Activated naive CD4-positive, alpha-beta T cell treated with anti-CD3 and anti-CD28 coated beads, Interleukin-2, amount 10 ng/mL, durations not matched to agents 7 days and 5 days (primary cell): ENCODE measurements at regions not wholly inside any gene's neighbourhood (a gene's known extent, or its start where the extent isn't known, plus 50 kb on each side); places are given as distances from the start of the nearest gene placed in this dataset.

Experiments used
- CTCF ChIA-PET: fragments of 350-600 bp; sonication (Branson Sonifier 250); formaldehyde crosslinking; loops from one replicate; lab custom pipeline; 2021; ENCODE audit warnings: antibody characterized with exemption; lab: Charles Lee
- DNase-seq: peaks from one replicate; pipeline ENCODE4 v3.0.0-alpha.2; 2020
- H3K27ac Mint-ChIP-seq: one replicate; pipeline ENCODE4 v1.8.0; 2021; ENCODE audit warnings: mild to moderate bottlenecking, moderate library complexity, mixed read lengths
- H3K27me3 Mint-ChIP-seq: one replicate; pipeline ENCODE4 v1.8.0; 2021; ENCODE audit warnings: mild to moderate bottlenecking, mixed read lengths
- H3K36me3 Mint-ChIP-seq: one replicate; pipeline ENCODE4 v1.8.0; 2021; ENCODE audit warnings: mixed read lengths
- H3K4me1 Mint-ChIP-seq: one replicate; pipeline ENCODE4 v1.8.0; 2021; ENCODE audit warnings: mixed read lengths
- H3K4me3 Mint-ChIP-seq: one replicate; pipeline ENCODE4 v1.8.0; 2021; ENCODE audit warnings: mild to moderate bottlenecking, moderate library complexity, mixed read lengths
- H3K9me3 Mint-ChIP-seq: one replicate; pipeline ENCODE4 v1.8.0; 2021; ENCODE audit warnings: mixed read lengths

- H3K9me3 Mint-ChIP-seq, result peaks cover 10% of the 10 kb centered on the region
- CTCF ChIA-PET, result no interaction called here
Measured at GRCh38 chr1:182003953-182004586, 57.4 kb downstream of the ZNF648 start.

GRCh38 chr1:182003025-182003725 is 58.3 kb downstream of the ZNF648 start:
- no peaks in the 10 kb centered on the region for H3K4me1 Mint-ChIP-seq
- DNase-seq, result no peak
- peaks cover 7% of the 10 kb centered on the region for H3K9me3 Mint-ChIP-seq
- H3K36me3 Mint-ChIP-seq, result peaks cover 2% of the 10 kb centered on the region
- peaks cover 6% of the 10 kb centered on the region for H3K27me3 Mint-ChIP-seq
- CTCF ChIA-PET, result no interaction called here
- H3K4me3 Mint-ChIP-seq, result no peak overlapping the region
- no peak overlapping the region for H3K27ac Mint-ChIP-seq

More at GRCh38 chr1:182003953-182004586, 57.4 kb downstream of the ZNF648 start:
- H3K36me3 Mint-ChIP-seq, result peaks cover 2% of the 10 kb centered on the region
- H3K4me3 Mint-ChIP-seq, result no peak overlapping the region
- no peak overlapping the region for H3K27ac Mint-ChIP-seq
- DNase-seq, result no peak
- H3K27me3 Mint-ChIP-seq, result peaks cover 6% of the 10 kb centered on the region
- H3K4me1 Mint-ChIP-seq, result no peaks in the 10 kb centered on the region

- H3K4me1 Mint-ChIP-seq, result no peaks in the 10 kb centered on the region
- CTCF ChIA-PET, result no interaction called here
Measured at GRCh38 chr1:182002570-182002969, 58.9 kb downstream of the ZNF648 start.

DNA sequence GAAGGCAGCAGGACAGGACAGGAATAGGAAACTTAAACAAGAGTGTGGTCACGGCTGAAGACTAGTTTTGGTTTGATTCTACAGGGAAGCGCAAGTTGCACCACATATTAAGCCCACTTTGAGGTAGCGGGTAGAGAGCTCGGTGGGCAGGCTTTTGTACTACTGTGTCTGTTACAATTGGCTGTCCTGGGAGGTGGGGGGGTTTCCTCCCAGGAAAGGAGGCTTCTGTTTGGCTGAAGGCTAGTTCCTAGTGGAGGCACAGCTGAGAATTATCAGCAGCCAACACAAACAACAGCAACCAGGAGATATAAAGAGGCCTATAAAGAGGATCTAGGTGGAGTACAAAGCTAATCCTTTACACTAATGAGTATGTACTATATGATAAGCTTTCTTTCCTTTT is 62.7 kb downstream of the ZNF648 start:
- Mint-ChIP-seq H3K4me3 (no peak overlapping the region), H3K9me3 (no peaks in the 10 kb centered on the region), H3K27ac (no peak overlapping the region), H3K4me1 (no peaks in the 10 kb centered on the region), H3K36me3 (no peaks in the 10 kb centered on the region), H3K27me3 (peaks cover 22% of the 10 kb centered on the region)
- CTCF ChIA-PET, result no interaction called here
- DNase-seq, result no peak

More at GRCh38 chr1:182002570-182002969, 58.9 kb downstream of the ZNF648 start:
- DNase-seq, result no peak
- Mint-ChIP-seq H3K27ac (no peak overlapping the region), H3K4me3 (no peak overlapping the region), H3K9me3 (peaks cover 7% of the 10 kb centered on the region), H3K27me3 (peaks cover 11% of the 10 kb centered on the region), H3K36me3 (peaks cover 2% of the 10 kb centered on the region)

- CTCF ChIA-PET, result no interaction called here
- H3K27me3 Mint-ChIP-seq, result peaks cover 13% of the 10 kb centered on the region
- no peak overlapping the region for H3K27ac Mint-ChIP-seq
- no peak overlapping the region for H3K4me3 Mint-ChIP-seq
- no peak for DNase-seq
- no peaks in the 10 kb centered on the region for H3K36me3 Mint-ChIP-seq
- no peaks in the 10 kb centered on the region for H3K4me1 Mint-ChIP-seq
- no peaks in the 10 kb centered on the region for H3K9me3 Mint-ChIP-seq
Measured at GRCh38 chr1:181992072-181992471, 69.4 kb downstream of the ZNF648 start.

GRCh38 chr1:181990728-181991127 is 70.8 kb downstream of the ZNF648 start:
- no peaks in the 10 kb centered on the region for H3K9me3 Mint-ChIP-seq
- H3K4me1 Mint-ChIP-seq, result no peaks in the 10 kb centered on the region
- no peaks in the 10 kb centered on the region for H3K36me3 Mint-ChIP-seq
- H3K27ac Mint-ChIP-seq, result no peak overlapping the region
- no peak for DNase-seq
- CTCF ChIA-PET, result no interaction called here
- peaks cover 17% of the 10 kb centered on the region for H3K27me3 Mint-ChIP-seq
- H3K4me3 Mint-ChIP-seq, result no peak overlapping the region

- Mint-ChIP-seq H3K27me3 (peaks cover 21% of the 10 kb centered on the region), H3K4me3 (no peak overlapping the region), H3K27ac (no peak overlapping the region), H3K9me3 (no peaks in the 10 kb centered on the region), H3K4me1 (no peaks in the 10 kb centered on the region), H3K36me3 (no peaks in the 10 kb centered on the region)
- CTCF ChIA-PET, result no interaction called here
- no peak for DNase-seq
Measured at GRCh38 chr1:181989261-181989920, 72.1 kb downstream of the ZNF648 start.

DNA sequence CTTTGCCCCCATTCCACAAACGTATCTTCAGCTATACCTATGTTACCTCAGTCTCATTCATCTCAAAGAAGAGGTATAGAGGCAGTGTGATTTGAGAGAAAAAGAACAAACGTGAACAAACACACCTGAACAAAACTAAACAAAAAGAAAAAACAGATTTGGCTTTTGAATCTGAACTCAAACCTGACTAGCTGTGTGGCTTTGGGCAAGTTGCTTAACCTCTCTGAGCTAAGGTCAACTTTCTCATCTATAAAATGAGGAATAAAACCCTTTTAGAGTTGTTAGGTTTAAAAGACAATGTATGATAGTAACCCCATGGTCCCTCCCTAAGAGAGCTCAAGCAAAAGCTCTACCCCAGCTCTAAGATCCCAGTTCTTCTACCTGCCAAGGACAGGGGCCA is 73.5 kb downstream of the ZNF648 start:
- H3K27me3 Mint-ChIP-seq, result peaks cover 21% of the 10 kb centered on the region
- H3K4me1 Mint-ChIP-seq, result no peaks in the 10 kb centered on the region
- H3K36me3 Mint-ChIP-seq, result no peaks in the 10 kb centered on the region
- CTCF ChIA-PET, result interaction anchor here (1.4 kb wide), 1 partner anchor 93 kb away, joined by 7 read pairs; no protein-coding TSS in a partner anchor
- no peak overlapping the region for H3K27ac Mint-ChIP-seq
- no peak overlapping the region for H3K4me3 Mint-ChIP-seq
- H3K9me3 Mint-ChIP-seq, result no peaks in the 10 kb centered on the region
- DNase-seq, result no peak

- CTCF ChIA-PET, result interaction anchor here (1.4 kb wide), 1 partner anchor 94 kb away, joined by 7 read pairs; no protein-coding TSS in a partner anchor
- Mint-ChIP-seq H3K9me3 (no peaks in the 10 kb centered on the region), H3K27ac (no peak overlapping the region), H3K4me3 (no peak overlapping the region), H3K36me3 (no peaks in the 10 kb centered on the region), H3K4me1 (no peaks in the 10 kb centered on the region), H3K27me3 (peaks cover 21% of the 10 kb centered on the region)
- no peak for DNase-seq
Measured at GRCh38 chr1:181987334-181987895, 74.1 kb downstream of the ZNF648 start.

DNA sequence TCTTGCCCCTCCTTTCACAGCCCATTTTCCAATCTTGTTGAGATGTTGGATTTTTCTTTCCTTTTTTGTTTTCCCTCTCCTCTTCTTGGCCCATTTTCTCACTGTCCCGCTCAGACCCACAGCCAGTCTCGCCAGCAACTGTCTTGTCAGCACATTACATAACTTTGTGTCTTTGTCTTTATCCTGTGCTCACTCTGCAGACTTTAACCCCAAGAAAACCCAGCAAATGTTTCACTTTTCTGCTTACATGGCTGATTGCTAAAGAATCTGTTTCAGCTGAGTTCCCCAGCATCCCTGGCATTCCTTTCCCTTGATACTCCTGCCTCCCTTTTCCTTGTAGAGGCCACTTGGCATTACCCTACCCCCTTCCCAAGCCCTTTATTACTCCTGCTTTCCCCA is 74.6 kb downstream of the ZNF648 start:
- Mint-ChIP-seq H3K27ac (no peak overlapping the region), H3K4me1 (no peaks in the 10 kb centered on the region), H3K4me3 (no peak overlapping the region), H3K36me3 (no peaks in the 10 kb centered on the region), H3K27me3 (peaks cover 21% of the 10 kb centered on the region), H3K9me3 (no peaks in the 10 kb centered on the region)
- CTCF ChIA-PET, result no interaction called here
- no peak for DNase-seq

DNA sequence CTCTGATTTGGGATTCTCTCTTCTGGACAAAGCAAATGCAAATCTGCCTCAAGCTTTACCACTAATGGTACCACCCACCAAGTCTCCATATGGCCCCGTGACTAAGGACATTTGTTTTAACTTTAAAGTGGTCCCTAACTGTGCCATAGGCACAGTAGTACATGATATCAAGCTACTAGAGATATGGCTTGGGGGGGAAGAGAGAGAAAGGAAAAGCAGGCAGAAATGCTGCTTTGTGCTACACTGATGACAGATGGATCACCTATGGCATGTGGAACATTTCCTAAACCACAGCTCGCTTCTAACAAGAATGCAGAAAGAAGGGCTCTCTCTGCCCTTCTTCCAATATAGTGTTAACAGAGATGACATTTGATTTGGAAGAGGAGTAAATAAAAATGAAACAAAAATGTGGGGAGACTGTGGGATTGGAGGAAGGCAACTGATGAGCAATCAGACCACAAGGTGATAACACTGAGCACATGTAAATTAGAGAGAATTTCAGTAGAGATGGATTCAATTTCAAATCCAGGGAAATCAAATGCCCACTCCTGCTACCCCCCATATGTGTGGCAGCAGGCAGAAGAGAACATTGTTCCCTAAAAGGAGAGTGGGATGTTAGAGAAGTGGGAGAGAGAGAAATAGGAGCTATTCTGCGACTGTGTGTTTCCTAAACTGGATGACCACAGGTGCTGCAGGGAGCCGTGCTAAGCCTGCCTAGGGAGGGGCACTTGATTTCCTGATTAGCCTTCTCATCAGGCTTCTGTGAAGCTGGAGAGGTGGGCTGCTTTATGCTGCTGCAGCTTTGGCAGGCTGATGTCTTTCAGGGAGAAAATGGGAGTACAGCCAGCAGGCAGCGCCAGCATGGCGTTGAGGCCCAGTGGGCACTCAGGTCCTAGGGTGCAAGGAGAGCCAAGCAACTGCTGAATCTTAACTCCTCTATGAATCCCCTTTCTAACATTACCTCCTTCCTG is 75.3 kb downstream of the ZNF648 start:
- CTCF ChIA-PET, result interaction anchor here (1.4 to 1.5 kb wide), 2 partner anchors 66 to 94 kb away, joined by 3 to 4 read pairs; no protein-coding TSS in a partner anchor
- Mint-ChIP-seq H3K27ac (no peak overlapping the region), H3K4me3 (no peak overlapping the region), H3K36me3 (no peaks in the 10 kb centered on the region), H3K4me1 (no peaks in the 10 kb centered on the region), H3K9me3 (no peaks in the 10 kb centered on the region), H3K27me3 (peaks cover 21% of the 10 kb centered on the region)
- no peak for DNase-seq

GRCh38 chr1:181985281-181985680 is 76.2 kb downstream of the ZNF648 start:
- no peak for DNase-seq
- Mint-ChIP-seq H3K9me3 (no peaks in the 10 kb centered on the region), H3K27ac (no peak overlapping the region), H3K27me3 (peaks cover 21% of the 10 kb centered on the region), H3K36me3 (no peaks in the 10 kb centered on the region), H3K4me1 (no peaks in the 10 kb centered on the region), H3K4me3 (no peak overlapping the region)
- CTCF ChIA-PET, result interaction anchor here (1.4 to 1.5 kb wide), 2 partner anchors 67 to 95 kb away, joined by 3 to 4 read pairs; no protein-coding TSS in a partner anchor

DNA sequence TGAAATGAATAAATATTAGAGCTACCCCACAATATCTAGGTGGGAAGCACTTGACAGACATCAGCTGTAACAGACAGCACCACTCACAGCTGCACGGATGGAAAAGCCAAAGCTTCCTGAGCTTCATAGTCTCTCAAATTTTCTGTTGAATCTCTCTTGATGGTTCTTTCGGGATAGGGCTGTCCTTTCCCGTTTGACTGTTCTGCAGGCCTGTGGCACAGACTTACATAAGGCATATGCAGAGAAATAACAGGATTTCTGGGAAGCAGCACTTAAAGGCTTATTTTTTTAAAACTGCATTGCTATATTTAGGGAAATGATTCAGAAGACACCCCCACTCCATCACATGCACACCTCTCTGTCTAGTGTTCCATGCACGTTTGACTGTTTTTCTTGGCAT is 77.5 kb downstream of the ZNF648 start:
- no peak overlapping the region for H3K4me3 Mint-ChIP-seq

More for the DNA sequence above, 77.5 kb downstream of the ZNF648 start:
- H3K27ac Mint-ChIP-seq, result no peak overlapping the region
- no peaks in the 10 kb centered on the region for H3K36me3 Mint-ChIP-seq
- CTCF ChIA-PET, result no interaction called here
- peaks cover 21% of the 10 kb centered on the region for H3K27me3 Mint-ChIP-seq
- H3K9me3 Mint-ChIP-seq, result no peaks in the 10 kb centered on the region
- H3K4me1 Mint-ChIP-seq, result no peaks in the 10 kb centered on the region
- DNase-seq, result no peak
